Neural progenitor cell (in vitro differentiated cells): ENCODE measurements at regions not wholly inside any gene's neighbourhood (a gene's known extent, or its start where the extent isn't known, plus 50 kb on each side); places are given as distances from the start of the nearest gene placed in this dataset.

Experiments used
- CTCF ChIP-seq: fragments of 200-600 bp; sonication (generic); IDR thresholded peaks from 2 replicates; pipeline ENCODE4 v1.5.1; 2017; ENCODE audit warnings: antibody characterized with exemption, mild to moderate bottlenecking
- EZH2 ChIP-seq: fragments of 200-600 bp; sonication (generic); IDR thresholded peaks from 2 replicates; pipeline ENCODE4 v1.6.1; 2017; ENCODE audit warnings: antibody characterized with exemption, mild to moderate bottlenecking, moderate library complexity

GRCh38 chr19:31430381-31430780, 81.1 kb upstream of the TSHZ3 start:
- TF ChIP-seq EZH2 (no peak), CTCF (no peak)
